Coronary artery (tissue), 2 donors: ENCODE measurements at regions not wholly inside any gene's neighbourhood (a gene's known extent, or its start where the extent isn't known, plus 50 kb on each side); places are given as distances from the start of the nearest gene placed in this dataset.

Source experiments
- DNase-seq: peaks from one replicate; pipeline ENCODE4 v3.0.0-alpha.2; 2017; ENCODE audit warnings: low spot score
- H3K27ac ChIP-seq, 2 donors: fragments of 200-600 bp; sonication (generic); one replicate each; pipeline ENCODE4 v1.5.1; 2016 to 2019
- H3K4me3 ChIP-seq: fragments of 200-600 bp; sonication (generic); 2 replicates; pipeline ENCODE4 v1.5.1; 2016; ENCODE audit warnings: mild to moderate bottlenecking, moderate library complexity
- TF ChIP-seq, protein P1 (sequence below): fragments of 200-600 bp; sonication (generic); IDR thresholded peaks from one replicate; pipeline ENCODE4 v1.5.1; 2019; ENCODE audit warnings: antibody characterized with exemption

DNA sequence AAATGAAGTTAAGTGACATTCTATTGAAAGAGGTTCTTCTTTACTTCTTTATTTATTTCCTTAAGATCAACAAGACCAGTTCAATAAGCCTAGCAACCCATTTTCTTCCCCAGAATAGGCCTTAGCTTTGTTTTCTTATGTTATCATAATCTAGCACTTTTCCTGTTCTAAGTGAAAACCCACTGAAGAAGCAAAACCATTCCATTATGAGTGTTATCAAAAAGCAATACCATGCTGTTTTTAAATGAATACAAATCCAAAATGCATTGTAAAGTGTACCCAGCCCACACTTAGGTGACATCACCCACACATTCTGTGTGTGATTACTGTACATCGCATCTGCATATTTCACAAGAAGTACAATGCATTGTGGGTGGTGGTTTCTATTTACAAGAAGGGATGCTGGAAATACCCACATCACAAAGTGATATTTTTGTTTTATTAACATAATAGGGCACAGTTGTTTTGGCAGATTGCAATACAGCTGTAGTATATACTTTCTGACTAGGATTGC, 679.5 kb downstream of the KCNJ3 start:
- TF ChIP-seq, protein P1, sequence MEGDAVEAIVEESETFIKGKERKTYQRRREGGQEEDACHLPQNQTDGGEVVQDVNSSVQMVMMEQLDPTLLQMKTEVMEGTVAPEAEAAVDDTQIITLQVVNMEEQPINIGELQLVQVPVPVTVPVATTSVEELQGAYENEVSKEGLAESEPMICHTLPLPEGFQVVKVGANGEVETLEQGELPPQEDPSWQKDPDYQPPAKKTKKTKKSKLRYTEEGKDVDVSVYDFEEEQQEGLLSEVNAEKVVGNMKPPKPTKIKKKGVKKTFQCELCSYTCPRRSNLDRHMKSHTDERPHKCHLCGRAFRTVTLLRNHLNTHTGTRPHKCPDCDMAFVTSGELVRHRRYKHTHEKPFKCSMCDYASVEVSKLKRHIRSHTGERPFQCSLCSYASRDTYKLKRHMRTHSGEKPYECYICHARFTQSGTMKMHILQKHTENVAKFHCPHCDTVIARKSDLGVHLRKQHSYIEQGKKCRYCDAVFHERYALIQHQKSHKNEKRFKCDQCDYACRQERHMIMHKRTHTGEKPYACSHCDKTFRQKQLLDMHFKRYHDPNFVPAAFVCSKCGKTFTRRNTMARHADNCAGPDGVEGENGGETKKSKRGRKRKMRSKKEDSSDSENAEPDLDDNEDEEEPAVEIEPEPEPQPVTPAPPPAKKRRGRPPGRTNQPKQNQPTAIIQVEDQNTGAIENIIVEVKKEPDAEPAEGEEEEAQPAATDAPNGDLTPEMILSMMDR = no peak
- no peak for DNase-seq

DNA sequence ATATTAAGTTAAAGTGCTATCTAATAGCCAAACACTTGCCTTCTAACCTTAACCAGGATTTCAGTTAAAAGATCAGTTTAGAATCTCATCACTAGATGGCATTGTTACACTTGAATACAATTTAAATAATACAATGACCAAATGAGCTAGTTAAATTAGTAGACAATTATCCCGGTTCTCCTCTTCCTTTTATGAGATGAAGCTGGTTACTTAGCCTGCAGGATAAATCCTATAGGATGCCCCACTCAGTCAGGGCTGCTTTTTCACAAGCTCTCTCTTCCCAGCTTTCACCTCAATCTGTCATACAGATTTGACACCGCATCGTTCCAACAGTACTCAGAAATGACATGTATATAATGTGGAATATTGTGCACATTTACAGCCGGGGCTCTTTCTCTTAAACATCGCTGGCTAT, 678.8 kb downstream of the KCNJ3 start:
- TF ChIP-seq, protein P1 = no peak
- DNase-seq = no peak
- Histone ChIP-seq H3K27ac (no peak overlapping the region), H3K4me3 (no peak overlapping the region)

More for the DNA sequence above, 679.5 kb downstream of the KCNJ3 start:
- H3K27ac ChIP-seq = no peak overlapping the region
- no peak overlapping the region for H3K4me3 ChIP-seq

DNA sequence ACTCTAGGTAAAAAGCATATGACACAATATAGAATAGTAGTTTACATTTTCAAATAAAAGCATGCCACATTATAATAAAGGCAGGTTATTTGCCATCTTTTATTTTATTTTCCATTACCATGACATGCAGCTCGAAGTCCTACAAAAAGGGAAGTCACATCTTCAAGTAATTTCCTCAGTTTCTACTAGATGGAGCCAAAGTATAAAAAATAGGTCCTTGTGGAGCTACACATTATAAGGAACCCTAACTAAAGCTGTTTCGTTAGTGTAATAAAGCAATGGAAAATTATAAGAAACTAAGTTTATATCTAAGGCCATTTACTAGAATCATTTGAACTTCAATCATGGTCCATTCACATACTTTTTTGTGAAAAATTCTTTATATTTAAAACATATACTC, 674.5 kb downstream of the KCNJ3 start:
- H3K4me3 ChIP-seq = no peak overlapping the region
- no peak for DNase-seq
- H3K27ac ChIP-seq = no peak overlapping the region
- TF ChIP-seq, protein P1 = no peak

DNA sequence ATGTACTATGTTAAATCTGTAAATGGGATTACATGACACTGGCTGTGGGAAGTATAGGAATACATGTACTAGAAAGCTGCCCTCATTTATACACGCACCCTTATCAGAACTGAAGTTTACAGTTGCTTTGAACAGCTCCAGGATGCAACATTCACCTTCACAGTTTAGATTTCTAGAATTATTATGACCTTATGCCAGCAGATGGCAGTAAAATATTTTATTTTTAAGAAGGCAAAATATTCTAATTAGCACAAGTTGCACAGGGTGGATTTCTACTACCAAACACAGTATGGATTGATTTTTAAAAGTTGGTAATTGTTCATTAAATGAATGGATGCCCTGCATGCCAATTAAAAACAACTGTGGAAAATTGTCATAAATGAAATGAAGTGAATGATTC, 670.4 kb downstream of the KCNJ3 start:
- TF ChIP-seq, protein P1 = no peak
- Histone ChIP-seq H3K4me3 (no peak overlapping the region), H3K27ac (no peak overlapping the region)
- DNase-seq = no peak

DNA sequence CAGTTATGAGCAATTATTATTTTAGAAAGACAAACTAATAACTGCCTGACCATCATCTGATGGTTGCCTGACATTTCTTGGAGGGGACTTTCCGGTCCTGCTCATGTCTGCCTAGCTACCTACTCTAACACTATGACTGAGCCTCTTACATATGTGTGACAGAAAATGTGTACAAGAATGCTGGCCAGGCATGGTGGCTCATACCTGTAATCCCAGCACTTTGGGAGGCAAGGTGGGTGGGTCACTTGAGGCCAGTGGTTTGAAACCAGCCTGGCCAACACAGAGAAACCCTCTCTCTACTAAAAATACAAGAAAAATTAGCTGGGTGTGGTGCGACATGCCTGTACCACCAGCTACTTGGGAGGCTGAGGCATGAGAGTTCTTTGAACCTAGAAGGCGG, 666.3 kb downstream of the KCNJ3 start:
- Histone ChIP-seq H3K27ac (no peak overlapping the region), H3K4me3 (no peak overlapping the region)
- no peak for DNase-seq
- TF ChIP-seq, protein P1 = no peak

DNA sequence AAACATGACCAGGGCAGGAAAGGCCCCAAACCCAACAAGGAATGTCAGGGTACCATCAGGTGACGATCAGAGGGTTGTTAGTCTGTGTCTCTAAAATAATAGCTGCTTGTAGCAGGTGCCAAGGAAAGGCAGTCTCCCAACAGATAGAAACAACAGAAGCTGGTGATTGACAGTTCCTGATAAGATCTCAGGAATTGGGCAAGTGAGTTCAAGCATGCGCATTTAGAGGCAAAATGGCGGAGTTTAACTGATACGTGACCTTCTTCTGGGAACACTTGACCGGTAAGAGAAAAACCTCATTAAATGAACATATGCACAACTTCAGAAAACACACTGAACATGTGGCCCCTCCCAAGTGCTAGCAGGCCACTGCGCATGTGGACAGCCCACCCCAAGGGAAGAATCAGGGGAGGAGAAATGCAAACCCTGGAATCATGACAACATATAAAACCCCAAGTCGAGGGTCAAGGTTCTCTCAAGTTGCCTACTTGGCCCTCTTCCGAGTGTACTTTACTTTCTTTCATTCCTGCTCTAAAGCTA, 664.9 kb downstream of the KCNJ3 start:
- DNase-seq = no peak
- H3K27ac ChIP-seq = no peak overlapping the region
- TF ChIP-seq, protein P1 = no peak
- no peak overlapping the region for H3K4me3 ChIP-seq

DNA sequence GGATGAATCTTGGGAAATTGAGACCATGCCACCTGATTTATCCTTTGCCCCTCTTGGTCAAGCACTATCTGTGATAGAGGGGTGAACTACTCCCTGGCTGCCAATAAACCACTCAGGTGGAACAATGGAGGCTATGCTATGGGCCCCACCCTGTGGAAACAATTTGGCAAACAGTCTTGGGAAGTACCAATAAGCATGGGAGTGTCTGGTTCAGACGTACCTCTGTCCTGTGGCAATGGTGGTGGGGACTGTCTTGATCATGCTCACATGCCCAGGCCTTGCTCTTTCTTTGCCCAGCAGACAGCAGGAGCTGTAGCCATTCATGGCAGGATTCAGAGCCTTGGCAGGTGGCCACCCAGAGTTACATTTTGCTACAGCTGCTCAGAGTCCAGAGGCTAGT, 658.7 kb downstream of the KCNJ3 start:
- no peak overlapping the region for H3K27ac ChIP-seq
- H3K4me3 ChIP-seq = no peak overlapping the region
- TF ChIP-seq, protein P1 = no peak
- DNase-seq = no peak
